NB4 (cell line): ENCODE measurements at regions not wholly inside any gene's neighbourhood (a gene's known extent, or its start where the extent isn't known, plus 50 kb on each side); places are given as distances from the start of the nearest gene placed in this dataset.
"Not testable (repeated sequence)": the region's sequence is repeated elsewhere in the genome, so short reads cannot be mapped to it uniquely, and the experiment has no call there.

Experiments
- DNase-seq: peaks from one replicate; pipeline ENCODE4 v3.0.0; 2010; ENCODE audit warnings: low read depth
- H3K4me3 ChIP-seq: one replicate; pipeline ENCODE4 v1.5.1; 2011; ENCODE audit warnings: mild to moderate bottlenecking, low read depth, low read length, moderate library complexity
- MYC ChIP-seq: IDR thresholded peaks from 2 replicates; pipeline ENCODE4 v1.6.1; 2011; ENCODE audit warnings: low read depth, low read length
- POLR2A ChIP-seq: IDR thresholded peaks from 2 replicates; pipeline ENCODE4 v1.6.1; 2011; ENCODE audit warnings: mild to moderate bottlenecking; ENCODE audit not compliant: insufficient read length; ENCODE audit errors: extremely low read depth
- TF ChIP-seq, protein P1 (sequence below): IDR thresholded peaks from 2 replicates; pipeline ENCODE4 v1.6.1; 2011; ENCODE audit warnings: low read depth, low read length
- TF ChIP-seq, protein P2 (sequence below): IDR thresholded peaks from one replicate; pipeline ENCODE4 v1.5.1; 2012; ENCODE audit warnings: low read depth, low read length

DNA sequence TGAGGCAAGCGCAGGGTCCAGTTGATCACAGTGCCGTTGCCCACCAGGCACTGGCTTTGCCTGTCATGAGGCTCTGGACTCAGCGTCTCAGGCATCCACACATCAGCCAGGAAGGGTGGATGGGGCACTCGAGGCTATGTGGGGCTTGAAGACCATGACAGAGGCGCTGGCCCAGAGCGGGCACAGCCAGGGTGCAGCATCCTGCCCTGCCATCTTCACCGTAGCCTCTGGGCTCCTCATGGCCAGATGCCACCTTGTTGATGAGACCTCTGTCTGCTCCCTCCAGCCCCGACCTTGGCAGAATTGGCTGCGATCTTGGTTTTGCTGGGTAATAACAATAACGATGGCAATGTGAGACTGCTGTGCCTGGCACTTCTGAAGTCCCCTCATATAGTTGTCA lies 404.2 kb upstream of the IRX2 start:
- no peak for DNase-seq

DNA sequence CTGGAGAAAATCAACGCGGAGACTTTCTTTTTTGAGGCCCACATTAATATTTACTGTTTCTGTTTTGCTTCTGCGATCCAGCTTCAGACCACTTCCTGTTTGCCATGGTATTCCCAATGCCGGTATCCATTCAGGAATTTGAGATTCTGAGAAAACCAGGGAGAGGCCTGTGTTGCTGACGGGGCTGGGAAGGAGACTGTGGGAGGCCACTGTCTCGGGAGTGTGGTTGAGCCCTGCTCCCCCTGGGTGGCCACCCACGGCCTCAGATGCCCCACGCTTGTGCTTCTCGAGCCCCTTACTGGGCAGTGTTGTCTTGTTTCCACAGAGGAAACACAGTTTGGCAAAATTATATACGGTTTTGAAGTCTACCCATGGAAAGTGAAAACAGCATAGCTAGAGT lies 403.6 kb upstream of the IRX2 start:
- no peak for DNase-seq
- no peak for TF ChIP-seq MYC
- TF ChIP-seq, protein P1, sequence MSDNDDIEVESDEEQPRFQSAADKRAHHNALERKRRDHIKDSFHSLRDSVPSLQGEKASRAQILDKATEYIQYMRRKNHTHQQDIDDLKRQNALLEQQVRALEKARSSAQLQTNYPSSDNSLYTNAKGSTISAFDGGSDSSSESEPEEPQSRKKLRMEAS, result no peak

More for the DNA sequence above, 404.2 kb upstream of the IRX2 start:
- TF ChIP-seq MYC, result no peak
- no peak for TF ChIP-seq POLR2A
- TF ChIP-seq, protein P2, sequence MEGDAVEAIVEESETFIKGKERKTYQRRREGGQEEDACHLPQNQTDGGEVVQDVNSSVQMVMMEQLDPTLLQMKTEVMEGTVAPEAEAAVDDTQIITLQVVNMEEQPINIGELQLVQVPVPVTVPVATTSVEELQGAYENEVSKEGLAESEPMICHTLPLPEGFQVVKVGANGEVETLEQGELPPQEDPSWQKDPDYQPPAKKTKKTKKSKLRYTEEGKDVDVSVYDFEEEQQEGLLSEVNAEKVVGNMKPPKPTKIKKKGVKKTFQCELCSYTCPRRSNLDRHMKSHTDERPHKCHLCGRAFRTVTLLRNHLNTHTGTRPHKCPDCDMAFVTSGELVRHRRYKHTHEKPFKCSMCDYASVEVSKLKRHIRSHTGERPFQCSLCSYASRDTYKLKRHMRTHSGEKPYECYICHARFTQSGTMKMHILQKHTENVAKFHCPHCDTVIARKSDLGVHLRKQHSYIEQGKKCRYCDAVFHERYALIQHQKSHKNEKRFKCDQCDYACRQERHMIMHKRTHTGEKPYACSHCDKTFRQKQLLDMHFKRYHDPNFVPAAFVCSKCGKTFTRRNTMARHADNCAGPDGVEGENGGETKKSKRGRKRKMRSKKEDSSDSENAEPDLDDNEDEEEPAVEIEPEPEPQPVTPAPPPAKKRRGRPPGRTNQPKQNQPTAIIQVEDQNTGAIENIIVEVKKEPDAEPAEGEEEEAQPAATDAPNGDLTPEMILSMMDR, result no peak
- TF ChIP-seq, protein P1, result no peak
- H3K4me3 ChIP-seq, result no peak overlapping the region

DNA sequence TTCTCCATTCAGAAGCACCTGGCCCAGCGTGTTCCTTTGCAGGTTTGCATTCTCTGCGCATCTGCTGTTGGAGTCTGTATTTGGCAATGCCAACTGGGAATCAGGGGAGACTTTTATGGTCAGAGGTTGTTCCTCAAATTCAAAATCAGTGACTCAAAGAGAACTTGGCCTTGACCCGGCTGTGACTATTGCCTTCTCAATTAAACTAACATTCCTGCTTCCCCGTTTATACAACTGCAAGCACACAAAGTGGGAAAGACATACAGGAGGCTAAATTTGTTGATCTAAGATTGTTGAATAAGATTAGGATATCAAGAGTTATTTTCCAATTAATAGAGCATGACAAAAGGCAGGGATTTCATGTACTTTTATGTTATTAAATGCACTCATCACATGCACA lies 402.4 kb upstream of the IRX2 start:
- DNase-seq, result no peak
- no peak overlapping the region for H3K4me3 ChIP-seq
- TF ChIP-seq, protein P2, result no peak
- TF ChIP-seq POLR2A, result no peak
- no peak for TF ChIP-seq MYC
- TF ChIP-seq, protein P1, result no peak

More for the DNA sequence above, 403.6 kb upstream of the IRX2 start:
- H3K4me3 ChIP-seq, result no peak overlapping the region

DNA sequence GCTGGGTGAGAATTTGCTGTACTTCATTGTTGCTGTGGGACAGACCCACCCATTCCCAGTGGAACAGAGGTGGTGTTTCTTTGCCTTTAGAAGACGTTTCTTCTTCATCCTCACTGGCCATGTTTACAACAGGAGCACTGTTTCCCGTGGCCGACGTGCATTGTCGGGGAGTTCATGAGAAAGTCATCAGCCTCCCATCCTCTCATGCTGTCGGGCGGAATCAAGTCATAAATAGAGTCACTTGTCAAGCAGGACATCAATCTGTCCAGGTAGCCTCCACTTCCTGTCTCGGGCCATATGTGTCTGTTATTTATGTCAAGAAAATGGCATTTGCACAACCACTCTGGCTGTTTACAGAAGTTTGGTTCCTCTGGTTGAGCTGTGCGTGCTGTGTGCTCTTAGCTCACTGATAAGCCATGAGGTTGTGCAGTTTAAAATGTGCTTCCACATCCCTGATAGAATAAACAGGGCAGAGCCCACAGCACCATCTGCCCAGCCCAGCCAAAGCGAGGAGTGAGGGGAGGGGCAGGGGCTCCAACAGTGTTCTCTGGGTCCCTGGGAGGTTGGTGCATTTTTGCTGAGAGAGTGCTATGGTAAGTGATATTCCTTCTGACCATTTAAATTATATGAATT lies 401.9 kb upstream of the IRX2 start:
- TF ChIP-seq POLR2A, result no peak
- TF ChIP-seq MYC, result no peak
- TF ChIP-seq, protein P2, result no peak
- TF ChIP-seq, protein P1, result no peak
- H3K4me3 ChIP-seq, result no peak overlapping the region

GRCh38 chr5:3149899-3150298 lies 398.4 kb upstream of the IRX2 start:
- TF ChIP-seq, protein P1, result no peak
- TF ChIP-seq, protein P2, result no peak
- TF ChIP-seq POLR2A (no peak), MYC (no peak)
- no peak for DNase-seq
- H3K4me3 ChIP-seq, result no peak overlapping the region

More for the DNA sequence above, 401.9 kb upstream of the IRX2 start:
- no peak for DNase-seq

DNA sequence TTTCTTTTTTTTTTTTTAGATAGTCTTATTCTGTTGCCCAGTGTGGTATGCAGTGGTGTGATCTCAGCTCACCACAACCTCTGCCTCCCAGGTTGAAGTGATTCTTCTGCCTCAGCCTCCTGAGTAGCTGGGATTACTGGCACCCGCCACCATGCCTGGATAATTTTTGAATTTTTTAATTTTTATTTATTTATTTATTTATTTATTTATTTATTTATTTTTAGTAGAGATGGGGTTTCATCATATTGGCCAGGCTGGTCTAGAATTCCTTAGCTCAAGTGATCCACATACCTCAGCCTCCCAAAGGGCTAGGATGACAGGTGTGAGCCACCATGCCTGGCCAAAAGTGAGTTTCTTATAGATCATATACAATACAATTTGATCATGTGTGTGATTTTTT lies 395.9 kb upstream of the IRX2 start:
- not testable (repeated sequence) for DNase-seq, H3K4me3 ChIP-seq

GRCh38 chr5:3145641-3146040 lies 394.2 kb upstream of the IRX2 start:
- H3K4me3 ChIP-seq, result no peak overlapping the region
- no peak for DNase-seq
- TF ChIP-seq, protein P1, result no peak
- no peak for TF ChIP-seq POLR2A
- no peak for TF ChIP-seq MYC
- TF ChIP-seq, protein P2, result no peak
